Jurkat, Clone E6-1 (cell line): ENCODE measurements at regions not wholly inside any gene's neighbourhood (a gene's known extent, or its start where the extent isn't known, plus 50 kb on each side); places are given as distances from the start of the nearest gene placed in this dataset.

Experiments used
- DNase-seq: peaks from one replicate; pipeline ENCODE4 v3.0.0-alpha.2; 2011; ENCODE audit warnings: low read depth, low spot score
- H3K4me3 ChIP-seq: 2 replicates; pipeline ENCODE4 v1.5.1; 2011; ENCODE audit warnings: mild to moderate bottlenecking, low read length, control low read depth, moderate library complexity

GRCh38 chr14:97428808-97429440 is 631.7 kb downstream of the VRK1 start:
- DNase-seq: no peak

GRCh38 chr14:97432586-97432985 is 635.4 kb downstream of the VRK1 start:
- no peak for DNase-seq
- no peak overlapping the region for H3K4me3 ChIP-seq

More at GRCh38 chr14:97428808-97429440, 631.7 kb downstream of the VRK1 start:
- no peak overlapping the region for H3K4me3 ChIP-seq

- H3K4me3 ChIP-seq: no peak overlapping the region
- no peak for DNase-seq
These were observed 644.7 kb downstream of the VRK1 start for GRCh38 chr14:97441740-97442362.

- peak; percentile 7 for DNase-seq
- H3K4me3 ChIP-seq: no peak overlapping the region
These were observed 645.2 kb downstream of the VRK1 start for GRCh38 chr14:97442363-97442762.

GRCh38 chr14:97443412-97443811 is 646.2 kb downstream of the VRK1 start:
- H3K4me3 ChIP-seq: no peak overlapping the region
- DNase-seq: no peak

- H3K4me3 ChIP-seq: no peak overlapping the region
- DNase-seq: no peak
These were observed 647.1 kb downstream of the VRK1 start for GRCh38 chr14:97444248-97444647.

GRCh38 chr14:97445367-97445766 is 648.2 kb downstream of the VRK1 start:
- no peak overlapping the region for H3K4me3 ChIP-seq
- DNase-seq: no peak

GRCh38 chr14:97446087-97446486 is 648.9 kb downstream of the VRK1 start:
- no peak overlapping the region for H3K4me3 ChIP-seq
- DNase-seq: peak; percentile 32

- DNase-seq: no peak
- H3K4me3 ChIP-seq: no peak overlapping the region
These were observed 655.1 kb downstream of the VRK1 start for GRCh38 chr14:97452314-97452713.

GRCh38 chr14:97453991-97454390 is 656.8 kb downstream of the VRK1 start:
- H3K4me3 ChIP-seq: no peak overlapping the region
- DNase-seq: no peak

- DNase-seq: no peak
- H3K4me3 ChIP-seq: no peak overlapping the region
These were observed 659.3 kb downstream of the VRK1 start for GRCh38 chr14:97456462-97456861.

GRCh38 chr14:97456958-97457357 is 659.8 kb downstream of the VRK1 start:
- no peak overlapping the region for H3K4me3 ChIP-seq
- no peak for DNase-seq

GRCh38 chr14:97457575-97458085 is 660.4 kb downstream of the VRK1 start:
- H3K4me3 ChIP-seq: no peak overlapping the region
- DNase-seq: no peak

- no peak overlapping the region for H3K4me3 ChIP-seq
- DNase-seq: no peak
These were observed 661.1 kb downstream of the VRK1 start for GRCh38 chr14:97458255-97458654.

GRCh38 chr14:97458661-97459579 is 661.7 kb downstream of the VRK1 start:
- no peak for DNase-seq
- H3K4me3 ChIP-seq: no peak overlapping the region

GRCh38 chr14:97462081-97462480 is 664.9 kb downstream of the VRK1 start:
- no peak for DNase-seq
- no peak overlapping the region for H3K4me3 ChIP-seq

GRCh38 chr14:97468220-97468619 is 671.0 kb downstream of the VRK1 start:
- no peak for DNase-seq
- H3K4me3 ChIP-seq: no peak overlapping the region

GRCh38 chr14:97477353-97477752 is 680.2 kb downstream of the VRK1 start:
- DNase-seq: no peak
- no peak overlapping the region for H3K4me3 ChIP-seq

- DNase-seq: no peak
- no peak overlapping the region for H3K4me3 ChIP-seq
These were observed 688.0 kb downstream of the VRK1 start for GRCh38 chr14:97485201-97485600.

- no peak overlapping the region for H3K4me3 ChIP-seq
- DNase-seq: no peak
These were observed 689.5 kb downstream of the VRK1 start for GRCh38 chr14:97486601-97487120.
